ENCODE measurements at regions not wholly inside any gene's neighbourhood (a gene's known extent, or its start where the extent isn't known, plus 50 kb on each side); places are given as distances from the start of the nearest gene placed in this dataset.

DNA sequence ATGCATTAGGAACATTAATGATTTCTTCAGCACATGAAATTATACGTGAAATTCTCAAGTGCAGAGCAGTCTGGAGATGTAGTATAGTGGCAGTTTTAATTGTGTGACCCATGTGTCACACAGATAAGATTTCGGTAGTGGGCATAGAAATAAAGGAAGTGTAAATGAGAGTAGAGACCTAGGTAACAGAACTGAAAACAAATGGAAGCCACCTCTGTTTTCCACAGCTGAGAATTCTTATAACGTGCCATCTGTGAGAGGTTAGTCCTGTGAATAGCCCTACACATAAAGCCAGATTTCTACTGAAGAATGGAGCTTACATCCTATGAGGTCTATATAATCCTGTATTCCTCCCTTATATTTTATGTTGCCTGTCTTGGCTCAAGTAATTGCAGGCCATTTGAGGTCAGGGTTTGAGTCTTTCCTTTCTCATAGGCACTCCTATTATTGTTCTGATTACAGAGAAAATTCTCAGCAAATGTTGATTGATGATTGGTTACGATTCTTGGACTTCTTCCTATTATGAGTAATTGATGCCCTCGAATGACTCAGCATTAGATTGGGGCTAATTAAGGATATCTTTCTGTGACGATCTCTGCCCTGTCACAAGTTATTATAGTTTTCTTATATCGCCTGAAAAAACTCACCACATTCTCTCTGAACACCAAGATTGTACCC is 258.2 kb downstream of the KIF20B start:
- no peak for DNase-seq (ENCODE audit: low read depth, low spot score)
- Histone ChIP-seq H3K9ac (ENCODE audit: insufficient read length) (no peak overlapping the region), H3K36me3 (ENCODE audit: insufficient read depth, low read length) (no peaks in the 10 kb centered on the region), H3K27ac (no peak overlapping the region), H3K9me3 (ENCODE audit: low read depth, low read length) (no peaks in the 10 kb centered on the region), H3K4me3 (no peak overlapping the region)
- TF ChIP-seq POLR2AphosphoS5 (IDR thresholded peaks at IDR 0.05; ENCODE audit: borderline replicate concordance, low read depth, low read length) (no peak), EZH2 (IDR thresholded peaks at IDR 0.05) (no peak), FOXP2 (optimal IDR thresholded peaks at IDR 0.05; ENCODE audit: control extremely low read depth, extremely low read length, insufficient read depth) (no peak)

GRCh38 chr10:89963451-89964102 is 262.2 kb downstream of the KIF20B start:
- TF ChIP-seq POLR2AphosphoS5 (IDR thresholded peaks at IDR 0.05; ENCODE audit: borderline replicate concordance, low read depth, low read length) (no peak), EZH2 (IDR thresholded peaks at IDR 0.05) (no peak), FOXP2 (optimal IDR thresholded peaks at IDR 0.05; ENCODE audit: control extremely low read depth, extremely low read length, insufficient read depth) (no peak)
- no peak for DNase-seq (ENCODE audit: low read depth, low spot score)
- Histone ChIP-seq H3K27ac (no peak overlapping the region), H3K4me3 (no peak overlapping the region), H3K36me3 (ENCODE audit: insufficient read depth, low read length) (no peaks in the 10 kb centered on the region), H3K9me3 (ENCODE audit: low read depth, low read length) (no peaks in the 10 kb centered on the region), H3K9ac (ENCODE audit: insufficient read length) (no peak overlapping the region)

- Histone ChIP-seq H3K27ac (no peak overlapping the region), H3K36me3 (ENCODE audit: insufficient read depth, low read length) (no peaks in the 10 kb centered on the region), H3K4me3 (no peak overlapping the region), H3K9me3 (ENCODE audit: low read depth, low read length) (no peaks in the 10 kb centered on the region), H3K9ac (ENCODE audit: insufficient read length) (no peak overlapping the region)
- TF ChIP-seq FOXP2 (optimal IDR thresholded peaks at IDR 0.05; ENCODE audit: control extremely low read depth, extremely low read length, insufficient read depth), result no peak
- no peak for TF ChIP-seq EZH2 (IDR thresholded peaks at IDR 0.05)
- TF ChIP-seq POLR2AphosphoS5 (IDR thresholded peaks at IDR 0.05; ENCODE audit: borderline replicate concordance, low read depth, low read length), result no peak
- no peak for DNase-seq (ENCODE audit: low read depth, low spot score)
These were observed 264.8 kb downstream of the KIF20B start for GRCh38 chr10:89966211-89966610.

DNA sequence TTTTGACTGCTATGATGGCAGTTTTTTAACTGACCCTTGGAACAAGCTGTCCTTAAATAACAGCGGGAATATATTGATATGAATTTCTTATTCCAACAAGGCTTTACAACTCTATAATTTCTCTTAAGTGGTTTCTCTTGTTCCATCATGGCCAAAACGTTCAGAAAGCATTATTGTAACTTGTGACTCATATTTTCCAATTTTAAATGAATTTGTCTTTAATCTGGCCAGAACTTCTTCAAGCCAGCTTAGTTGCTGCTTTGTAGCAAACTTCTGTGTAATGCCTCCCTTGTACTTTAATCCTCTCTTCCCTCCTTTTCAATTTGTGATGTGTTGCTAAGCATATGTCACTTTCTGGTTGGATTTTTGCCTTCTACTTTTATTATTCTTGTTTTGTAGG is 271.9 kb downstream of the KIF20B start:
- TF ChIP-seq EZH2 (IDR thresholded peaks at IDR 0.05), result no peak
- TF ChIP-seq POLR2AphosphoS5 (IDR thresholded peaks at IDR 0.05; ENCODE audit: borderline replicate concordance, low read depth, low read length), result no peak
- TF ChIP-seq FOXP2 (optimal IDR thresholded peaks at IDR 0.05; ENCODE audit: control extremely low read depth, extremely low read length, insufficient read depth), result no peak
- H3K36me3 ChIP-seq (ENCODE audit: insufficient read depth, low read length), result no peaks in the 10 kb centered on the region
- H3K9me3 ChIP-seq (ENCODE audit: low read depth, low read length), result no peaks in the 10 kb centered on the region
- H3K9ac ChIP-seq (ENCODE audit: insufficient read length), result no peak overlapping the region
- DNase-seq (ENCODE audit: low read depth, low spot score), result no peak
- H3K27ac ChIP-seq, result no peak overlapping the region
- no peak overlapping the region for H3K4me3 ChIP-seq

DNA sequence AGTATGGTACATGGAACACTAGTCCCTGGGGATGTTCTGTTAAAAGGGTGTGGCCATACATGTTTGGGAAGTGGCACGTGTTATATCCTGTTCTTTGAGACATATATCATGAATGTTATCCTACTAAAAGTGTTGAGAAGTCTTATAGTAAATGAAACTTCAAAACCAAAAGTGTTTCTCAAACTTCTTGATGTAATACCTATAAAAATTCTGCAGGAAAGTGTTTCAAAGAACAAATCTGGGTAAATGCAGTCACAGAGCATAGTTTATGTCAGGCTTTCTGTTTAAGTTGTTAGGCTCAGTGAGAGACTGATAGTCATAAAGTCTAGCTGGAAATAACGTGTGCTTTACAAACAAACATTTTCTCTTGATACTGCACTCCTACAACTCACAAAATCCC is 273.7 kb downstream of the KIF20B start:
- no peak overlapping the region for H3K4me3 ChIP-seq
- no peak for DNase-seq (ENCODE audit: low read depth, low spot score)
- no peaks in the 10 kb centered on the region for H3K9me3 ChIP-seq (ENCODE audit: low read depth, low read length)
- no peaks in the 10 kb centered on the region for H3K36me3 ChIP-seq (ENCODE audit: insufficient read depth, low read length)
- no peak overlapping the region for H3K27ac ChIP-seq
- H3K9ac ChIP-seq (ENCODE audit: insufficient read length), result no peak overlapping the region
- TF ChIP-seq POLR2AphosphoS5 (IDR thresholded peaks at IDR 0.05; ENCODE audit: borderline replicate concordance, low read depth, low read length) (no peak), FOXP2 (optimal IDR thresholded peaks at IDR 0.05; ENCODE audit: control extremely low read depth, extremely low read length, insufficient read depth) (no peak), EZH2 (IDR thresholded peaks at IDR 0.05) (no peak)

DNA sequence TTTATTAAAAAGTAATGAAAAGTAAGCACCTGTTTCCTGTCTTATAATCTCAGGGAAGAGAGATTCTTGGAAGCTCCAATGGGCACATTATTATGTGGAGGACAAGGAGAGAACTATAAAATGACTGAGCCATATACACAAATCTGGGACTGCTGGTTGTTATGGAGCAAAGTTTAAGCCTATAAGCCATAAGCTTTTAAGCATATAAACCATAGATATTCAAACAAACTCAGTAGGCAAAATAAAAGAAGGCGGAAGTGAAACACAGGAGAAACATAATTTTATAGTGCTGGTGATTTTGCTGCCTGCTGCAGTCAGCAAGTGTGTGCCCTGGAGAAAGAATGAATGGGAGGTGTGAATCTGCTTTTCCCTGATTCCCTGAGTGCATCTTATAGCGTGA is 274.4 kb downstream of the KIF20B start:
- no peak overlapping the region for H3K9ac ChIP-seq (ENCODE audit: insufficient read length)
- no peak for TF ChIP-seq POLR2AphosphoS5 (IDR thresholded peaks at IDR 0.05; ENCODE audit: borderline replicate concordance, low read depth, low read length)
- TF ChIP-seq EZH2 (IDR thresholded peaks at IDR 0.05), result no peak
- TF ChIP-seq FOXP2 (optimal IDR thresholded peaks at IDR 0.05; ENCODE audit: control extremely low read depth, extremely low read length, insufficient read depth), result no peak
- no peak overlapping the region for H3K27ac ChIP-seq
- H3K4me3 ChIP-seq, result no peak overlapping the region
- no peaks in the 10 kb centered on the region for H3K36me3 ChIP-seq (ENCODE audit: insufficient read depth, low read length)
- no peaks in the 10 kb centered on the region for H3K9me3 ChIP-seq (ENCODE audit: low read depth, low read length)
- no peak for DNase-seq (ENCODE audit: low read depth, low spot score)

DNA sequence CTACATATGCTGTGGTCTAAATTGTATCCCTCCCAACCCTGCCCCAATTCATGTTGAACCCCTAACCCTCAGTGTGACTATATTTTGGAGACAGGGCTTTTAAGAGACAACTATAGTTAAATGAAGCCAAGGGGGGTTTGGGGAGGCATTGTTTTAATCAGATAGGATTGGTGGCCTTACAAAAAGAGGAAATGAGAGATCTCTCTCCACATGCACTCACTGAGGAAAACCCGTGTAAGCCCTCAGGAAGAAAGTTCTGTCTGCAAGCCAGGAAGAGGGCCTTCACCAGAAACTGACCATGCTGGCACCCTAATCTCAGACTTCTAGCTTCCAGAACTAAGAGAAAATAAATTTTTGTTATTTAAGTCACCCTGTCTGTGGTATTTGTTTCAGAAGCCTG is 276.7 kb downstream of the KIF20B start:
- TF ChIP-seq FOXP2 (optimal IDR thresholded peaks at IDR 0.05; ENCODE audit: control extremely low read depth, extremely low read length, insufficient read depth), result no peak
- no peak for TF ChIP-seq POLR2AphosphoS5 (IDR thresholded peaks at IDR 0.05; ENCODE audit: borderline replicate concordance, low read depth, low read length)
- no peak for TF ChIP-seq EZH2 (IDR thresholded peaks at IDR 0.05)
- Histone ChIP-seq H3K36me3 (ENCODE audit: insufficient read depth, low read length) (no peaks in the 10 kb centered on the region), H3K4me3 (no peak overlapping the region), H3K27ac (no peak overlapping the region), H3K9me3 (ENCODE audit: low read depth, low read length) (no peaks in the 10 kb centered on the region), H3K9ac (ENCODE audit: insufficient read length) (no peak overlapping the region)
- no peak for DNase-seq (ENCODE audit: low read depth, low spot score)

- DNase-seq (ENCODE audit: low read depth, low spot score), result no peak
- H3K4me3 ChIP-seq, result no peak overlapping the region
- no peak overlapping the region for H3K9ac ChIP-seq (ENCODE audit: insufficient read length)
- H3K27ac ChIP-seq, result no peak overlapping the region
- H3K9me3 ChIP-seq (ENCODE audit: low read depth, low read length), result no peaks in the 10 kb centered on the region
- no peak for TF ChIP-seq POLR2AphosphoS5 (IDR thresholded peaks at IDR 0.05; ENCODE audit: borderline replicate concordance, low read depth, low read length)
- TF ChIP-seq EZH2 (IDR thresholded peaks at IDR 0.05), result no peak
- TF ChIP-seq FOXP2 (optimal IDR thresholded peaks at IDR 0.05; ENCODE audit: control extremely low read depth, extremely low read length, insufficient read depth), result no peak
- H3K36me3 ChIP-seq (ENCODE audit: insufficient read depth, low read length), result no peaks in the 10 kb centered on the region
These were observed 278.3 kb downstream of the KIF20B start for GRCh38 chr10:89979726-89980125.
